ENCODE measurements at regions not wholly inside any gene's neighbourhood (a gene's known extent, or its start where the extent isn't known, plus 50 kb on each side); places are given as distances from the start of the nearest gene placed in this dataset.

DNA sequence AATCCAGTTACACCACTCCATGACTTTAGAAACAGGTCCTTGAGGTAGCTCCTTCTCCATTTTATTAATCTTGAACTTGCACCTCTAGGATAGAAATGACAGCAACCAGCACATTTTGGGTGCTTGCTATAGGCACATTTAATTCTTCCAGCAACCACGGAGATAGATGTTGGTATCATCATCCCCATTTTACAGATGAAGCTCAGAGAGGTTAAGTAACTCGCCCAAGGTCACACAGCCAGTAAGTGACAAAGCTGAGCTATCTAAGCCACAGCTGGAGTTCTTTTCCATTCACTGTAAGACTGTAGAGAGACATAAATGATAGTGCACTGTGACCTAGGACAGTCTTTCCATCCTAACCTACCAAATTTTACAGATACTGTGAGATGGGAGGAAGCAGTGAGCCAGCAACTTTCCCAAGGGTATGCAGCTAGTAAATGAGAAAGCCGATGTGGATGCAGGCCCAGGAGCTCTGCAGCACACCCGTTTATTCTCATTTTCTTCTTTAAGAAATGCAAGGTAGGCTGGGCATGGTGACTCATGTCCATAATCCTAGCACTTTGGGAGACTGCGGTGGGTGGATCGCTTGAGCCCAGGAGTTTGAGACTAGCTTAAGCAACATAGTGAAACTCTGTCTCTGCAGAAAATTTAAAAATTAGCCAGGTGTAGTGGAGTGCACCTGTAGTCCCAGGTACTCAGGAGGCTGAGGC is 103.2 kb downstream of the TBX5 start:
- no peak for DNase-seq

DNA sequence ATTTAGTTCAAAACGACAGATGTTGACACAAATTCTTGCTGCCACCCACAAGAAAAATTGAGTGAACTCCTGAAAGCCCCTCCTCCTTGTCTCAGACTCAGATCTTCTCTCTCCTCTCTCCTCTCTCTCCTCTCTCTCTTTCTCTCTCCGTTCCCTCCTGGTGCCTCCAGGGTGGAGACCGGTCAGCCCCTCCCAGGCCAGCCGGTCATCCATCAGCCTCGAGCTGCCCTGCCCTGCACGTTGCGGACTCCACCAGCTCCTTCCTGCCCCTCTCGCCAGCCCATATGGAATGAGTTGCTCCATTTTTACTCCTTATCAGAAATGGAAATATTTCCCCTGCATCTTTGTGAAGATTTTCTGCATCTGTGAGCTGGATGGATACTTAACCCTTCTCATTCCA is 103.8 kb downstream of the TBX5 start:
- DNase-seq, result no peak

DNA sequence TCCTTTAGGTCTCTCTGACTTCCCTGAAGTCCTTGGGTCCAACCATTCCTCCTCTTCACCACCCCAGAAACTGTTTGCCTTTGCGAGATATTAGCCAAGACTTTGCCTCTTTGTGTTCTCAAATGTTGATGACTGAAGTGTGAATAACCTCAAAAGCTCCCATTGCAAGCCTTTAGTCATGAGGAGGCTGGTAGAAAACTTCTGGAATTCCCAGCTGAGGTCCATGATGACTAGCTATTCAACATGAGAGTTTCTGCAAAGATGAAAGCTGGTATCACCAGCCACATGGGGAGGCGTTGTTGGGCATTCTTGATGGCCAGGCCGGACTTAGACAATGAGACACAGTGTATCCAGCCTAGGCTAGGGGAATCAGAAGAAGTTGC is 111.7 kb downstream of the TBX5 start:
- DNase-seq, result no peak

DNA sequence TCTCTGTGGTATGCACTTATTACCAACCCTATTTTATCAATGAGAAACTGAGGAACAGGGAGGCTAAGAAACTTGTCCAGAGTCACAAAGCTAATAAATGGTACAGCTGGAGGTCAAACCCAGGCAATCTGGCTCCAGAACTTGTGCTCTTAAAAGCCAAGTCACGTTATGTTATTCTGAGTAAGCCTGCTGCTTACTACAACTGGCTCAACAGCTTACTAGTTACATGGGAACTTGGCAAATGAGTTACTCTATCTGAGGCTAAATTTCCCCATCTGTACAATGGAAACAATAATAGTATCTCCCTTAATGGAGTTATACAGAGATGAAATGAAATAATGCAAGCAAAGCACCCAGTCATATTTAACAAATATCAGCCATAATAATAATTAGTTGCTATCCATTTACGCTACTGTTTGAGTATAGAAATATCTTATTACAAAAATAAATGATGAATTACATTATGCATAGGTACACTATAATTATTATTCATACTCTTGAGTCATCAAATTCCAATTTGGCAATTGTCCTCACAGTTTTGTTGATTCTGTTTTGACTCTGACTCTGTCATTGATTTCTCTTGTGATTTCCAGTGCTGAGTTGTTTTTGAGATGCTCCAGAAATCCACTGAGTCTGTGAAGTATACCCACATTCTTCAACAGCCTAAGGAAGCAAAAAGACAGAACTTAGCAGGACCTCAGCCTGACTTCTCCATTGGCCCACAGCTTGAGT is 112.2 kb downstream of the TBX5 start:
- no peak for DNase-seq

DNA sequence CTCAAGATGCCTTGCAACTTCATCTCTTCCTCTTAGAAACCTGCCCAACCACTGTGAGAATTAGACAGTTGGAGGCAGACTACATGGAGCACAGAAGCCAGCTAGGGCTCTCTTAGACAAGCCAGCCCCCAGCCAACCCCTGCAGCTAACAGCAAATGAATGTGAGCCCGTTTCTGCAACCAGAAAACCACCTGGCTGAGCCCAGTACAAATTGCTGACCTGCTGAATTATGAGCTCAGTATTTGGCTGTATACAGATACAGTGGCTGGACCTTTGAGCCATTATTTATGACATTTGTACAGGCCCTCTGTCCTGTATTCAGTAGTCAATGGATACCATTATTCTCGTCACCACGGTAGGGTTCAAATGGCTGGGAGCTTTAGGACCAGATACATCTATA is 112.9 kb downstream of the TBX5 start:
- no peak for DNase-seq

DNA sequence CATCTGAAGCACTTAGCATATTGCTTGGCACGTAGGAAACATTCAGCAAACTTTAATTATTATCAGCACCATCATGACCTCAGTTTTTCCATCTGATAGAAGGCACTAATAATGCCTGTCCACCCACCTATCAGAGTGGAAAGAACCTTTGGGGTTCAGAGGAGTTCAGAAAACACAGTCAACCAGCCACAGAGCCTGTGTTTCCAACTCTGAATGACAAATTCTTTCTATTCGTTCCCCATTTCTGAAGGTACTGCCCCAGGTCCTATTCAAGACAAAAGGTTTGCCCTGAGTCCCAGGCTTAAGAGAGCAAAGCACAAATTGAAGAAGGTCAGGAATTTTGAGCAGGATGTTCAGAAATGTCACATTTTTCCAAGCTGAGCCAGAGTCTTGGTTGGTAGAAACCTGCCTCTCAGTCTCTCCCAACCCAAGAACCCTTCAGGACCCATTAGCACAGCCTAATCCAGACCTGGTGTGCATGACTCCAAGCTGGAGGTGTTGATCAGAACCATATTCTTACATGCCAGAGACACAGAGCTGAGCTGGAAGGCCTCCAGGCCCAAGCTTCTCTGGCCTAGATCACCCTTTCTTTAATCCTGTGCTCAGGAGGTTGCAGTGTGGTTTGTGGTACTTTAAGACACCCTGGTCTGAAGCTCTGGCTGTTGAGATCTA is 114.4 kb downstream of the TBX5 start:
- no peak for DNase-seq

DNA sequence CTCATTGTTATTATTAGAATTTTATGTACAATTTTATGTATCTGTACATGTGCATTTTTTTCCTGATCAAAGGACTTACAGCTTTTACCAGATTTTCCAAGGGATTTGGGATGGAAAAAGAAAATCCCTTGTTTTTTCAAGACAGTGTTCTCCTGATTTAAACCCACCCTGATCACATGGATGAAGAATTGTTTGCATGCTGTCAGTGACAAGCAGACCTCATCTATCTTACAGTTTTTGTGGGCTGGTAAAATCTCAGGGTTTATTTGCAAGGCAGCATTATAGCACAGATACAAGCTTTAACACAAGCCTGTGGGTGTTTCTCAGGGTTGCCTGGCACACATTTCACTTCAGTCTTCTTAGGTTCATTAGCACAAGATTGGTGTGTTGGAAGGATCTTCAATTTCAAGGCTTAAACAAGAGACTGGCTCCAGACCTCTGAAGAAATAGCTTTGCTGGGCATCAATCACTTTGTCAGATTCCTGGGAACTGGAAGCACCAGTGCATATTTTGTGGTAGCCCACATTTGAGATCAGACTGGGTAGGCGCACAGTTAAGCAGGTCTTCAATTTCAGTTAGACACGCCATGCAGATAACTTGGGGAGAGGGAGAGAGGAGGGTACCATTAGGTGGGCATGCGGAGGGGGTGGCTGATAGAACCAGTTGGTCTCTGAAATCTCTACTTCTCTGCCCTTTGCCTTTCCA is 118.0 kb downstream of the TBX5 start:
- DNase-seq, result no peak

DNA sequence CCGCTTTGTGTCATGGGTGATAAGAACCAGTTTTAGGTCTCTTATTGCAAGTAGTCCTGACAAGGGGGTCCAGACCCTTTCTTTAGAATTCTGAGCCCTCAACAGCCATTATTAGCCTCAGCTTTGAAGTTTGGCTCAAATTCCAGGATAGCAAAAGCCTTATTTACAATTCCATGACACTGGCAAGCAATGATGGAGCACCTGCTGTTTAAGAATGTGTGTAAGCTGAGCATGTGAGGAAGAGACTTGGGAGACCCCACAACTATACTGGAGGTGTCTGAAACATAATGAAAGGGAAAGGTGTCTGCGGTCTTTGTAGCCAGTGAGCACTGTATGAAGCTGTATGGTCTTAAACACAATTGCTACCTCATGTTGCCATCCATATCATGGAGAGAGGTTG is 119.8 kb downstream of the TBX5 start:
- DNase-seq, result no peak

DNA sequence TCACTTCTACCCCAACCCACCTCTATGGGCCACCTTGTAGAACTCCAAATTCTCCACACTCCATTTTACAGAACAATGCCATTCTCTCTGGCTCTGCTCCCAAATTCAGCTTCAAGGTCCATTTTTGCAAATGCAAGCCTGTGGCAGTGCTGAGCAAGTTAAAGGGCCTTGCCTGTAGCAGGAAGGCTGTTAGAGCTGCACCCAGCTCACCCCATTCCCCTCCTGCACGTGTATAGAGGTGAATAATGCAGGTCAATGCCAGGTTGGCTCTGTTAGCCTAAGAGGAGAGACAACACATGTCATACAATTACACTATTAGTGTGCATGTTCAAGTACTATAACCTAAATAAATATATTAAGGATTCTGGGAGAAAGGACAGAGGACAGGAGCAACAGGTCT is 120.4 kb downstream of the TBX5 start:
- DNase-seq, result no peak

DNA sequence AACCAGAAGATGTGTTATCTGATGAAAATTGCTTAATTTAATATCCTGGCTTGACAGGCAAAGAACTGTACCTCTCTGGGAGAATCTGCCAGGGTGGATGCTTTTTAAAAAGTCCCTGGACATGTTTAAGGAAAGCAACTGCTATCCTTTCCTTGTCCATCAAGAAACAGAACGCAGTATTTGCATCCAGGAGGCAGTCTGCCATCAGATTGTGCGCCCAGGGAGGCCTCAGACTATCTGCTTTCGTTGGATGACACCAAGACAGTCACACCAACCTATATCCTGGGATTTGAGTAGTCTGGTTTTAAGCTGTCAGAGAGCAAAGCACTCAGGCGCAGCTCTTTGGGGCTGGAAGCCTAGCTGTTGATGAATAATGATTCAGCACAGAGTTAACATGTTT is 121.9 kb downstream of the TBX5 start:
- DNase-seq, result no peak

DNA sequence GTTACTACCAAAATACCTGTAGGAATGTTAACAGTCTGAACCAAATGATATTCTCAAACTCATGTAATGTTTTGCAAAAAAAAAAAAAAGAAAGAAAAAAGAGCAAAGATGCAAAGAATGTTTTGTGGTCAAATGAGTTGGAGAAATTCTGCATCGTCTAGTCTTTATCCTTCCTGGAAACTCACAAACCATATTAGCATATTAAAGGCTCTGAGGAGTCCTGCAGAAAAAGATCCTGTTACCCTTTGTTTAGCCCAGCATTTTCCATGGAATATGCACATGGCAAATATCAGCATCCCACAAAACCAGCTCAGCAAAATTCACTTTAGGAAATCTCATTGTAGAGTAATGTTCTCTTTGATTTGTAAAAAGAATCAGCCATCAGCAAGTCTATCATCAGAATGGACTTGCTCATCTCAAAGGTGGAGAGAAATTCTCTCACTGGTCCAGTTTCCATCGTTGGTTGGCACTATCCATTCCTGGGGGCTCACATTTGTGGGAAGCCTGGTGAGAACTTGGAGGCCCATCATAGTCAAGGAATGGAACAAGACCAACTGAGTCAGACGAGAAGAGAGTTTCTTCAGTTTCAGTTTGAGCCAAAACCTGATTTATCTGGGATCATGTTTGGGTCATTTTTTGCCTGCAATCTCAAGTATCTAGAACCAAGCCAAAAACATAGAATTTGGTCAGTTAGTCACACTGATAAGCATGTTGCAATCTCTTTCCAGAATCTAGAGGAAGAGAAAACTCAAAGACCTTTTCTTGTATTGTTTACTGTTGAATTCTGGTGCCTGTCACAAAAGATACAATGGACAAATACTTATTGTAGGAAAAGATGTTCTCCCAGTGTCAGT is 129.8 kb downstream of the TBX5 start:
- DNase-seq, result no peak

DNA sequence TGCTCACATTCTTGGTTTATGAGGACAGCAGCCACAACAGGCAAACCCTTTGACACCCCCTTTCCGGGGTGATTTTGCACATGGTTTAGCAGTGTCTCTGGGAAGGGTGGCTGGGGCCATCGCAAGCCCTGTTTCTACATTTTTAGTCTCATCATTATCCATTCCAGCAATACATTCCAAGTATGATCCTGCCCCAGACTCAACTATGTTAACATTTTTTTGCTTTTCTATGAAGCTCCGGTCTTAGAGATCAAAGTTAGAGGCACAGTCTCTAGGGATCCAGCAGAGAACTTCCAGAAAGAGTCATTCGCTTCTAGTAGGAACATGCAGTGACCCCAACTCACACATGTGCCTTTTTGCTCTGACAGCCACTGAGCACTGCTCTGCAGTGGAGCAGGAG is 130.9 kb downstream of the TBX5 start:
- DNase-seq, result no peak

DNA sequence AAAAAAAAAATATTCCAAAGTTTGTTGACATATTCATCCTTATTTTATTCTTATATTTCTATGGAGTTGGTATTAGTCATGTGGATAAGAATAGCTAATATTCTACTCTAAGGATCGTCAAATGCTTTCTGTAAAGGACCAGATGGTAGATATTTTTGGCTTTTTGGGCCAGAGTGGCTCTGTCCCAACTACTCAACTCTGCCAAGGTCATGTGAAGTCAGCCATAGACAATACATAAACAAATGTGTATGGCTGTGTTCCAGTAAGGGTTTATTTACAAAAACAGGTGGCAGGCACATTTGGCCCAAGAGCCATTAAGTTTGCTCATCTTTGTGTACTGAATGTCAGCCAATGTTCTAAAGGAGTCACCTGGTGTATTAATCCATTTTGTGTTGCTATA is 131.8 kb downstream of the TBX5 start:
- peak; percentile 21 for DNase-seq

DNA sequence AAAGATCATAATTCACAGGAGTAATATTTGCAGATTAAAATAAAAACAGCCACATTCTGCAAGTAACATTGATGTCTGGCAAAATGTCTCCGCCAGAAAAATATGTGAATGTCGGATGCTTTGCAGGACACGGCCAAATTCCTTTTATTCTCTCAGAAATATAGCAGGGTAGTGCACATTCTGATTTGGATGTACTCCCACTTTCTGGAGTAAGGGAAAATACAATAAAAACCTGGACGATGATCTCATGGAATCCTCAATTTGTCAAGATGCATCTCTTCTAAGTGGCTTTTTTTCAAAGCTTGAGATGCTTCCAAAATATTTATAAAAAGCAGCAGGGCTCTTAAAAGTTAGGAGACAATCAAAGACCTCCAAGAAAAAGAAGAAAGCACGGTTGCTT is 133.3 kb downstream of the TBX5 start:
- DNase-seq, result no peak

DNA sequence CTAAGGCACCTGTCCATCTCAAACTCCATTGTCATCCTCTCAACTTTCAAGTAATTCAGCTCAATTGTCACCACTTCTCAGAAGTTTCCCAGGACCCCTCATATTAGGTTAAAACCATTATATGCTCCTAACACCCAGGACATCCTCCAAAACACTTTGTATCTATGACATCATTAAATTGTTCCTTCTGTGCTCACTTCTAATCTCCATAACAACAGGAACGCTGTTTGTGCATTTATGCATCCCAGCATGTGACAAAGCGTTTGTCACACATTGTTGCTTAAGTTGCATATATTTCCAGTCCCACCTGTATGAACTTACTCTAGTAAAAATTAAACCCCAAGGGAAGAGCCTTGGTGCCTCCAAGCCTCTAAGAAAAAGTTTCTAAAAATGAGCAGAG is 133.9 kb downstream of the TBX5 start:
- no peak for DNase-seq

DNA sequence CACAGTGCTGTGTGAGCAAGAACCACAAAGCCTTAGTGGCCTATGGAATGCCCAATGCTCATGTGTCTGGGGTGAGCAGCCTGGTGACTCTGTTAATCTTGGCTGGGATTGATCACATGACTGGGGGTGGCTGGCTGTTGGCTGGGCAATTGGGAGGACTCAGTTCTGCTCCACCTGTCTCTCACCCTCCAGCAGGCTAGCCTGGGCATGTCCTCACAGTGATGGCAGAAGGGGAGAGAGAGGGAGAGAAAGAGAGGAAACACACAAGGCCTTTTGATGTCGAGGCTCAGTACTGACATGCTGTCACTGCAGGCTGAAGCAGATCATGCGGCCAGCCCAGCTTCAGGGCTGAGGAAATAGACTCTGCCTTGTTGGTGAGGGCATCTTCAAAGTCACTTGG is 136.8 kb downstream of the TBX5 start:
- DNase-seq, result no peak

DNA sequence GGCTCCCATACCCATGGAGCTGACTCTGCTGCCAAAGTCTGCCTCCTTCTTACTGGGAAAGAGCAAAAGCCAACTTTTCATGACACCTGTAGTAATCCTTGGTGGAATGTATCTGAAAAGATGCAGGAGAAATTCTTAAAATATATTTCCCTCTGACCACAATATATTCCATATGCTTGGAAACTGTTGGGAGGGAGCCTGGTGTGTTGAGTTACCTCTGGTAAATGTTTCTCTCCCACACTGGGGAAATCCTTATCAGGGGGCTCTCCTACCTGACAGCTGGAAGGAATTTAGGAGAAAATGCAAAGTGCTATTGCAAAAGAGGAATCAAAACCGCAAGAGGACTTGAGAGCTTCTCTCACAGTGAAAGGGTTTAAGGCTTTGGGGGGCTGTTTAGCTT is 139.4 kb downstream of the TBX5 start:
- DNase-seq, result no peak

DNA sequence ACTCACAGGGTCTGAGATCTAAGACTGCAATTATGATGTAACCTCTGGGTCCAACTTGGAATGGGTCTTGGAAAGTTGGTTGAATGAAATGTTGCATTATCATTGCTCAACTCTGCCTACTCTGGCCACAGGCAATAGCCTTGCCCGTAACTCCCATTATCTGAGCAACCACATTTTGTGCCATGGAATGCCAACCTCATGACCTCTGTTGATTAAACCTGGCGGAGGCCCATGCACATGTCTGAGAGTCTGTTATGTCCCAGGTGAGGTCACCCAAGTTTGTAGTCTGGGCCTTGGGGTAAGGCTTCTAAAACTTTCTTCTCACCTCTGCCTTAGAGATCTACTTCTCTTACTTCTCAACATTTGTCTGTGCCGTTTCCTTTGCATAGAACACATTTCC is 140.9 kb downstream of the TBX5 start:
- DNase-seq, result no peak

DNA sequence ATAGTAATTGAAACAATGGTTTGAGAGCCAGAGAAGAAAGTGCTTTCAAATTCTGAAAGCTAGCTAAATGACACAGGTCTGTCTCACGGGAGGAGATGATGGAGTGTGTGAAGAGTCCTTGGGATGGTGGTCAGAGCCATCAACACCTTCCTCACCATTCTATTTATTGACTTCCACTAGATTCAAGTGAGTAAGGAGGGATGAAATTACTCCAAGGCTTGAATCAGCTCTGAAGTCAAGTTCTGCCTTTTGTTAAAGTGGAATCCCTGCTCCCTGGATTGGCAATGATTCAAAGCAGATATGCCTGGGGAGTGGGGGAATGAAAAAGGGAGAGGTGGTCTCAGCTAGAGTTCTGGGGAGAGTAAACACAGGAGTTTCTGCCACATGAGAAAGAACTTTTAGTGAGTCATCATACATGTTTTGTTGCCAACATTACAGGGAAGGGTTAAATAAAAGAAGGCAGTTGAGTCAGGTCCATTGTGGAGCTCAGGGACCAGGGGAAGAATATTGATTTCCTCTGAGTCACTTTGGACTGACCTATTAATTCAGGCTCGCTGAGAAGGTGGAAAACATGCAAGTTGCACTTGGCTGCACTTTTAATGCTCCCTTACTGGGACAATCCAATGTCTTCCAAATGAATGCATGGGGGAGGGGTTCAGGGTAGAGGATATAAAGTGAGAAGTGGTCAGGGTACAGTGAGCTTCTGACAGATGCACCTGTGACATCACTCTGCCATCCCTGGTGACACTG is 142.7 kb downstream of the TBX5 start:
- DNase-seq, result no peak

DNA sequence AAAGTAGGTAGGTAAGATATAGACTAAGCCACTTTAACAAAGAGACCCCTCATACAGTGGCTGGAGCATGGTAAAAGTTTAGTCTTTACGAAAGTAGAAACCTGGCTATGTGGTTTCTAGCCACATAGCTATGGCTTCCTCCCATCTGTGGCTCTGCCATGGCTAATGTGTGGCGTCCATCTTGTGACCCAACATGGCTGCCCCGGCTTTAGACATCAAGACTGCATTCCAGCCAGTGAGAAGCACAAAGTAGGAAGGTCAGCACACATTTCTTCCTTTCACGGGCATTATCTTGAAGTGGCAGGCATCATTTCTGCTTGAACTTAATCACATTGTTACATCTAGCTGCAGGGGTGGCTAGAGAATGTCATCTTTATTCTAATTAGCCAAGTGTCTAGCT is 148.3 kb downstream of the TBX5 start:
- no peak for DNase-seq

DNA sequence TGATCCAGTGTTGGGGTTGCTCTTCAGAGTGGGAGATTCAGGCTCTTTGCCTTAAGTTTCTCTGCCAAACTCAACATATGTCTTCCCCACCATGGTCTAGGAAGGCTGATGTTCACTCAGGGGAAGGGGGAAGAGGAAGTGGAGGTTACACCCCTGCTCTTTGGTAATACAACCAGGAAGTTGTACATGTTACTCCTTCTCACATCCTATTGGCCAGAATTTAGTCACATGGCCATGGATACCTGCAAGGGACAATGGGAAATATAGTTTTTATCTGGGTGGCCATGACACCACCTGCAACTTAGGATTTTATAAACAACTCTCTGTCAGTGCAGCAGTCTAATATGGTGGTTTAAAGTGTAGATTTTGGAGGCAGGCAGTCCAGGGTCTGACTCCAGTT is 150.9 kb downstream of the TBX5 start:
- DNase-seq, result no peak
